Loucy (cell line): ENCODE measurements at regions not wholly inside any gene's neighbourhood (a gene's known extent, or its start where the extent isn't known, plus 50 kb on each side); places are given as distances from the start of the nearest gene placed in this dataset.

Source experiments
- H2AFZ ChIP-seq: fragments of 200-600 bp; sonication (generic); 2 replicates; pipeline ENCODE4 v1.6.0; 2016; ENCODE audit warnings: antibody characterized with exemption, mild to moderate bottlenecking, low read length, moderate library complexity
- H3F3A ChIP-seq: fragments of 200-600 bp; 2 replicates; pipeline ENCODE4 v1.6.0; 2016; ENCODE audit warnings: antibody characterized with exemption, low read depth, mild to moderate bottlenecking
- H3K27me3 ChIP-seq: fragments of 200-600 bp; sonication (generic); 2 replicates; pipeline ENCODE4 v1.6.1; 2014; ENCODE audit warnings: low read length, mild to moderate bottlenecking; ENCODE audit not compliant: insufficient read depth, poor library complexity, severe bottlenecking
- H3K36me3 ChIP-seq: fragments of 200-600 bp; sonication (generic); 2 replicates; pipeline ENCODE4 v1.6.1; 2016; ENCODE audit warnings: low read length; ENCODE audit not compliant: insufficient read depth
- H3K4me1 ChIP-seq: fragments of 200-600 bp; sonication (generic); 2 replicates; pipeline ENCODE4 v1.5.1; 2014; ENCODE audit warnings: low read length, mild to moderate bottlenecking; ENCODE audit not compliant: insufficient read depth, poor library complexity, severe bottlenecking
- H3K4me2 ChIP-seq: fragments of 200-600 bp; sonication (generic); 2 replicates; pipeline ENCODE4 v1.6.0; 2014; ENCODE audit warnings: antibody characterized with exemption, low read length, low read depth, mild to moderate bottlenecking; ENCODE audit not compliant: poor library complexity, severe bottlenecking
- H3K4me3 ChIP-seq: fragments of 200-600 bp; sonication (generic); 2 replicates; pipeline ENCODE4 v1.5.1; 2014; ENCODE audit warnings: low read length, mild to moderate bottlenecking, mixed read lengths; ENCODE audit not compliant: poor library complexity, severe bottlenecking
- H3K79me2 ChIP-seq: fragments of 200-600 bp; sonication (generic); 2 replicates; pipeline ENCODE4 v1.6.1; 2014; ENCODE audit warnings: low read length; ENCODE audit not compliant: insufficient read depth
- H3K9ac ChIP-seq: fragments of 200-600 bp; sonication (generic); 2 replicates; pipeline ENCODE4 v1.6.0; 2014; ENCODE audit warnings: mild to moderate bottlenecking, low read depth, low read length, moderate library complexity; ENCODE audit not compliant: poor library complexity, severe bottlenecking
- H3K9me2 ChIP-seq: fragments of 200-600 bp; sonication (generic); replicated peaks from 2 replicates; pipeline ENCODE4 v1.6.1; 2016; ENCODE audit warnings: low read depth, low read length, mixed read lengths
- H3K9me3 ChIP-seq: fragments of 200-600 bp; sonication (generic); 2 replicates; pipeline ENCODE4 v1.6.1; 2014; ENCODE audit warnings: mild to moderate bottlenecking, antibody characterized with exemption, low read length, low read depth; ENCODE audit not compliant: insufficient read depth
- H4K20me1 ChIP-seq: fragments of 200-600 bp; sonication (generic); 2 replicates; pipeline ENCODE4 v1.6.0; 2014; ENCODE audit warnings: antibody characterized with exemption, low read length, mild to moderate bottlenecking; ENCODE audit not compliant: insufficient read depth, poor library complexity, severe bottlenecking
- EZH2phosphoT487 ChIP-seq: fragments of 200-600 bp; IDR thresholded peaks from 2 replicates; pipeline ENCODE4 v1.6.1; 2018; ENCODE audit warnings: antibody characterized with exemption, mild to moderate bottlenecking, moderate library complexity, borderline replicate concordance
- TF ChIP-seq, protein P1 (sequence below): fragments of 200-600 bp; sonication (generic); conservative IDR thresholded peaks from 2 replicates; pipeline ENCODE4 v1.5.1; 2014; ENCODE audit warnings: mild to moderate bottlenecking, antibody characterized with exemption, low read length

DNA sequence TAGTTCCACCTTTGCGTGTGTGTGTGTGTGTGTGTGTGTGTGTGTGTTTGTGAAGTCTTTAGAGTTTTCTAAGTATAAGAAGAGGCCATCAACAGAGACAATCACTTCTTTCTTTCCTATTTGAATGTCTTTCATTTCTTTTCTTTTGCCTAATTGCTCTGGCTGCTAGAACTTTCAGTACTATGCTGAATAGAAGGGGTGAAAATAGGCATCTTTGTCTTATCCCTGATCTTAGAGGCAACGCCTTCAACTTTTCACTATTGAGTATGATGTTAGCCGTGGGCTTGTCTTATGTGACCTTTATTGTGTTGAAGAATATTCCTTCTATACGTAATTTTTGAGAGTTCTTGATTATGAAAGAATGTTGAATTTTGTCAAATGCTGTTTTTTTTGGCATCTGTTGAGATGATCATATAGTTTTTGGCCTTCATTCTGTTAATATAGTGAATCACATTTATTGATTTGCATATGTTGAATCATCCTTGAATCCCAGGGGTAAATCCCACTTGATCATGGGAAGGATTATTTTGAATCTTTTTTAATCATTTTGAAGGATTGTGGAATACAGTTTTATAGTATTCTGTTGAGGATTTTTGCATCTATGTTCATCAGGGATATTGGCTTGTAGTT lies 134.8 kb upstream of the CD180 start:
- TF ChIP-seq, protein P1, sequence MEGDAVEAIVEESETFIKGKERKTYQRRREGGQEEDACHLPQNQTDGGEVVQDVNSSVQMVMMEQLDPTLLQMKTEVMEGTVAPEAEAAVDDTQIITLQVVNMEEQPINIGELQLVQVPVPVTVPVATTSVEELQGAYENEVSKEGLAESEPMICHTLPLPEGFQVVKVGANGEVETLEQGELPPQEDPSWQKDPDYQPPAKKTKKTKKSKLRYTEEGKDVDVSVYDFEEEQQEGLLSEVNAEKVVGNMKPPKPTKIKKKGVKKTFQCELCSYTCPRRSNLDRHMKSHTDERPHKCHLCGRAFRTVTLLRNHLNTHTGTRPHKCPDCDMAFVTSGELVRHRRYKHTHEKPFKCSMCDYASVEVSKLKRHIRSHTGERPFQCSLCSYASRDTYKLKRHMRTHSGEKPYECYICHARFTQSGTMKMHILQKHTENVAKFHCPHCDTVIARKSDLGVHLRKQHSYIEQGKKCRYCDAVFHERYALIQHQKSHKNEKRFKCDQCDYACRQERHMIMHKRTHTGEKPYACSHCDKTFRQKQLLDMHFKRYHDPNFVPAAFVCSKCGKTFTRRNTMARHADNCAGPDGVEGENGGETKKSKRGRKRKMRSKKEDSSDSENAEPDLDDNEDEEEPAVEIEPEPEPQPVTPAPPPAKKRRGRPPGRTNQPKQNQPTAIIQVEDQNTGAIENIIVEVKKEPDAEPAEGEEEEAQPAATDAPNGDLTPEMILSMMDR: no peak
- TF ChIP-seq EZH2phosphoT487: no peak
- no peaks in the 10 kb centered on the region for H4K20me1 ChIP-seq
- H3F3A ChIP-seq: no peaks in the 10 kb centered on the region
- H2AFZ ChIP-seq: no peak overlapping the region
- no peaks in the 10 kb centered on the region for H3K79me2 ChIP-seq
- no peak overlapping the region for H3K9ac ChIP-seq
- H3K27me3 ChIP-seq: no peaks in the 10 kb centered on the region
- H3K4me2 ChIP-seq: no peak overlapping the region
- no peaks in the 10 kb centered on the region for H3K9me2 ChIP-seq
- no peaks in the 10 kb centered on the region for H3K4me1 ChIP-seq
- no peaks in the 10 kb centered on the region for H3K36me3 ChIP-seq
- H3K9me3 ChIP-seq: no peaks in the 10 kb centered on the region
- no peak overlapping the region for H3K4me3 ChIP-seq

DNA sequence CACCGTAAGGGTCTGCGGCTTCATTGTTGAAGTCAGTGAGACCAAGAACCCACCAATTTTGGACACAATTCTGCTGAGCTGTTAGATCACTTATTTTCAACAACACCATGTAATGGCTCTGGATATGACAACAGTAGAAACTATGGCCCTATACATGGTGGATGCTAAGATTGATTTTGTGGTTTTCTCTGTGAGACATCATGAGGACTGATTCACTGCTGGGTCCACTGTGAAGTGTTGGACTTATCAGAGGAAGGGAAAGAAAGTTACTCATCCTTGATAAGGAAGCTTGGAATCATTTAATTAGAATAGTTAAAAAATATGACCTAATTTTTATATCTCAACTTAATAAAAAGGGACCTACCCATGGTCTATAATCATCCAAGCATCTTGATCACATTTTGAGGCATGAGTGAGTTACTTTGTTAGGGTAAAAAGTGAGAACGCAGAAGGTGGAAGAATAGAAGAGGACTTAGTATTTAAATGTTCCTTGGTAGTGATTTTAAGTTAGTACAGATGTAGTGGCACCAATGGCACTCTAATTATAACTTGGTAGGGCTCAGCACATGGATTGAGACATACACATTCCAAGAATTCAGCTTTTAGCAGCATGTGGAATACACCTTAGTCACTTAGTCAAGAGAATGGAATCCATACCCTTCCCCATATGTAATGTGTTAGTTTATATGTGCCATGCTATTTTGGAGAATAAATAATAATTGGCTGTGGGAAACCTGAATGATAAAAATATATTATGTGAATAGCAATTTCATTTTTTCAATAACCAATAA lies 123.5 kb upstream of the CD180 start:
- Histone ChIP-seq H3K4me2 (no peak overlapping the region), H3K79me2 (no peaks in the 10 kb centered on the region)

DNA sequence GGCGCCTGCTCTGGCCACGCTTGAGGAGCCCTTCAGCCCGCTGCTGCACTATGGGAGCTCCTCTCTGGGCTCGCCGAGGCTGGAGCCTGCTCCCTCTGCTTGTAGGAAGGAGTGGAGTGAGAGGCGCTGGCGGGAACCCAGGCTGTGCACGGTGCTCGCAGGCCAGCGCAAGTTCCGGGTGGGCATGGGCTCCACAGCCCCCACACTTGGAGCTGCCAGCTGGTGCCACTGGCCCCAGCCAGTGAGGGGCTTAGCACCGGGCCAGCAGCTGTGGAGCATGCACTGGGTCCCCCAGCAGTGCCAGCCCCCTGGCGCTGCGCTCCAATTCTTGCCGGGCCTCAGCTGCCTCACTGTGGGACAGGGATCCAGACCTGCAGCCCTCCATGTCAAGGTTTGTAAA lies 122.1 kb upstream of the CD180 start:
- Histone ChIP-seq H3K4me3 (no peak overlapping the region), H3K9me3 (no peaks in the 10 kb centered on the region), H3K79me2 (no peaks in the 10 kb centered on the region), H3K4me1 (no peaks in the 10 kb centered on the region), H3K36me3 (no peaks in the 10 kb centered on the region), H2AFZ (no peak overlapping the region), H3K9ac (no peak overlapping the region), H3F3A (no peaks in the 10 kb centered on the region), H3K4me2 (no peak overlapping the region), H3K27me3 (no peaks in the 10 kb centered on the region), H4K20me1 (no peaks in the 10 kb centered on the region), H3K9me2 (no peaks in the 10 kb centered on the region)
- no peak for TF ChIP-seq EZH2phosphoT487
- TF ChIP-seq, protein P1: no peak

More for the DNA sequence above, 123.5 kb upstream of the CD180 start:
- H3K4me3 ChIP-seq: no peak overlapping the region
- TF ChIP-seq, protein P1: no peak
- TF ChIP-seq EZH2phosphoT487: no peak
- H3K27me3 ChIP-seq: no peaks in the 10 kb centered on the region
- no peaks in the 10 kb centered on the region for H3K9me2 ChIP-seq
- H3K36me3 ChIP-seq: no peaks in the 10 kb centered on the region
- H4K20me1 ChIP-seq: no peaks in the 10 kb centered on the region
- H3K9ac ChIP-seq: no peak overlapping the region
- no peaks in the 10 kb centered on the region for H3K4me1 ChIP-seq
- H3K9me3 ChIP-seq: no peaks in the 10 kb centered on the region
- no peak overlapping the region for H2AFZ ChIP-seq
- H3F3A ChIP-seq: no peaks in the 10 kb centered on the region
